ENCODE measurements at regions not wholly inside any gene's neighbourhood (a gene's known extent, or its start where the extent isn't known, plus 50 kb on each side); places are given as distances from the start of the nearest gene placed in this dataset.

- H2AFZ ChIP-seq = no peak overlapping the region
- DNase-seq (ENCODE audit: low spot score) = no peak
- H3K79me2 ChIP-seq = no peaks in the 10 kb centered on the region
- 68% methylated on average over 5 of the region's 5 CpGs for WGBS (ENCODE audit: low lambda C conversion rate, missing lambda C conversion rate)
- H3K27me3 ChIP-seq = no peaks in the 10 kb centered on the region
- no peaks in the 10 kb centered on the region for H3K4me1 ChIP-seq (ENCODE audit: insufficient read depth)
- H3K9me3 ChIP-seq (ENCODE audit: low read depth) = no peaks in the 10 kb centered on the region
- no peak for TF ChIP-seq EZH2 (IDR thresholded peaks at IDR 0.05; ENCODE audit: borderline replicate concordance)
- no peak for TF ChIP-seq CTCF (IDR thresholded peaks at IDR 0.05; ENCODE audit: poor library complexity)
- no peak overlapping the region for H3K4me2 ChIP-seq
- H3K4me3 ChIP-seq = no peak overlapping the region
- H3K27ac ChIP-seq = no peak overlapping the region
- no peaks in the 10 kb centered on the region for H4K20me1 ChIP-seq (ENCODE audit: insufficient read depth, poor library complexity, severe bottlenecking)
- no peaks in the 10 kb centered on the region for H3K9me2 ChIP-seq (replicated peaks; ENCODE audit: insufficient read depth)
- no peaks in the 10 kb centered on the region for H3K36me3 ChIP-seq (replicated peaks; ENCODE audit: insufficient read depth, low read depth)
These were observed 190.0 kb downstream of the ST6GAL2 start for GRCh38 chr2:106695919-106696318.

GRCh38 chr2:106700616-106701015, 185.4 kb downstream of the ST6GAL2 start:
- Histone ChIP-seq H4K20me1 (ENCODE audit: insufficient read depth, poor library complexity, severe bottlenecking) (no peaks in the 10 kb centered on the region), H3K27me3 (no peaks in the 10 kb centered on the region), H3K9me2 (replicated peaks; ENCODE audit: insufficient read depth) (no peaks in the 10 kb centered on the region), H3K36me3 (replicated peaks; ENCODE audit: insufficient read depth, low read depth) (no peaks in the 10 kb centered on the region), H2AFZ (no peak overlapping the region), H3K4me2 (no peak overlapping the region), H3K9me3 (ENCODE audit: low read depth) (no peaks in the 10 kb centered on the region), H3K4me3 (no peak overlapping the region), H3K27ac (no peak overlapping the region), H3K4me1 (ENCODE audit: insufficient read depth) (no peaks in the 10 kb centered on the region), H3K79me2 (no peaks in the 10 kb centered on the region)
- TF ChIP-seq EZH2 (IDR thresholded peaks at IDR 0.05; ENCODE audit: borderline replicate concordance) (no peak), EZH2phosphoT487 (IDR thresholded peaks at IDR 0.05; ENCODE audit: low read depth, severe bottlenecking, unreplicated experiment) (no peak), CTCF (IDR thresholded peaks at IDR 0.05; ENCODE audit: poor library complexity) (no peak)
- DNase-seq (ENCODE audit: low spot score) = no peak

- TF ChIP-seq EZH2 (IDR thresholded peaks at IDR 0.05; ENCODE audit: borderline replicate concordance) (no peak), EZH2phosphoT487 (IDR thresholded peaks at IDR 0.05; ENCODE audit: low read depth, severe bottlenecking, unreplicated experiment) (no peak), CTCF (IDR thresholded peaks at IDR 0.05; ENCODE audit: poor library complexity) (no peak)
- WGBS (ENCODE audit: low lambda C conversion rate, missing lambda C conversion rate) = 46% methylated on average over 3 of the region's 3 CpGs
- Histone ChIP-seq H3K36me3 (replicated peaks; ENCODE audit: insufficient read depth, low read depth) (no peaks in the 10 kb centered on the region), H3K27me3 (no peaks in the 10 kb centered on the region), H4K20me1 (ENCODE audit: insufficient read depth, poor library complexity, severe bottlenecking) (no peaks in the 10 kb centered on the region), H3K9me3 (ENCODE audit: low read depth) (no peaks in the 10 kb centered on the region), H3K9me2 (replicated peaks; ENCODE audit: insufficient read depth) (no peaks in the 10 kb centered on the region), H3K79me2 (no peaks in the 10 kb centered on the region), H3K4me3 (no peak overlapping the region), H2AFZ (no peak overlapping the region), H3K27ac (no peak overlapping the region), H3K4me1 (ENCODE audit: insufficient read depth) (no peaks in the 10 kb centered on the region), H3K4me2 (no peak overlapping the region)
- DNase-seq (ENCODE audit: low spot score) = no peak
These were observed 184.6 kb downstream of the ST6GAL2 start for GRCh38 chr2:106701203-106702022.

All from hepatocyte (in vitro differentiated cells).